Breast epithelium (tissue), 4 donors: ENCODE measurements at regions not wholly inside any gene's neighbourhood (a gene's known extent, or its start where the extent isn't known, plus 50 kb on each side); places are given as distances from the start of the nearest gene placed in this dataset.

Experiments used
- DNase-seq, 2 donors: peaks; one replicate each; pipeline ENCODE4 v3.0.0-alpha.2; 2019; ENCODE audit warnings: low spot score in 2 of 2
- H3K27ac ChIP-seq, 2 donors: fragments of 200-600 bp; sonication (generic) in 1 of 2; one replicate each; pipeline ENCODE4 v1.5.1; 2016 to 2019; ENCODE audit warnings: mild to moderate bottlenecking in 1 of 2
- H3K27me3 ChIP-seq, 2 donors: fragments of 200-600 bp; sonication (generic) in 1 of 2; one replicate each; pipeline versions ENCODE4 v1.5.1 to v1.6.0; 2017 to 2019; ENCODE audit warnings: control low read depth in 1 of 2, mild to moderate bottlenecking in 1 of 2
- H3K36me3 ChIP-seq: fragments of 200-600 bp; one replicate; pipeline ENCODE4 v1.5.1; 2019
- H3K4me1 ChIP-seq, 2 donors: fragments of 200-600 bp; sonication (generic); one replicate each; pipeline ENCODE4 v1.5.1; 2016 to 2019; ENCODE audit warnings: control low read depth in 1 of 2
- H3K4me3 ChIP-seq, 3 donors: fragments of 200-600 bp; sonication (generic); 1 replicate in 2 of 3; 2 replicates in 1 of 3; pipeline ENCODE4 v1.5.1; 2016 to 2019; ENCODE audit warnings: mild to moderate bottlenecking in 3 of 3, moderate library complexity in 2 of 3
- H3K9me3 ChIP-seq, 2 donors: fragments of 200-600 bp; sonication (generic) in 1 of 2; one replicate each; pipeline ENCODE4 v1.5.1; 2016 to 2019; ENCODE audit warnings: control low read depth in 1 of 2
- CTCF ChIP-seq, 3 donors: fragments of 450-650 bp; IDR thresholded peaks; one replicate each; pipeline ENCODE4 v1.5.1; 2016 to 2017; ENCODE audit warnings: antibody characterized with exemption in 3 of 3, mild to moderate bottlenecking in 3 of 3, moderate library complexity in 3 of 3
- POLR2A ChIP-seq: fragments of 450-650 bp; IDR thresholded peaks from one replicate; pipeline ENCODE4 v1.6.1; 2016; ENCODE audit warnings: antibody characterized with exemption, mild to moderate bottlenecking, moderate library complexity
- POLR2AphosphoS5 ChIP-seq, 3 donors: sonication (generic); formaldehyde crosslinking; IDR thresholded peaks; one replicate each; pipeline ENCODE4 v1.6.1; 2017; ENCODE audit warnings: antibody characterized with exemption in 3 of 3
- intact Hi-C: fragments of 100-400 bp; cut with DNase I; formaldehyde crosslinking; loops from one replicate; pipeline ENCODE4 v1.15.1; 2023; ENCODE audit warnings: low total_unique reads

GRCh38 chr3:102687851-102688555 lies 253.2 kb downstream of the ZPLD1 start:
- TF ChIP-seq POLR2AphosphoS5 (IDR thresholded peaks at IDR 0.05) (no peak), POLR2A (no peak), CTCF (IDR thresholded peaks at IDR 0.05) (no peak)
- H3K9me3 ChIP-seq = no peaks in the 10 kb centered on the region
- no peaks in the 10 kb centered on the region for H3K36me3 ChIP-seq
- H3K4me3 ChIP-seq = no peak overlapping the region
- intact Hi-C loops = no loop called here
- no peaks in the 10 kb centered on the region for H3K27me3 ChIP-seq
- DNase-seq = no peak
- no peak overlapping the region for H3K27ac ChIP-seq
- no peaks in the 10 kb centered on the region for H3K4me1 ChIP-seq

- intact Hi-C loops = no loop called here
- Histone ChIP-seq H3K4me3 (no peak overlapping the region), H3K27ac (no peak overlapping the region), H3K9me3 (no peaks in the 10 kb centered on the region), H3K36me3 (no peaks in the 10 kb centered on the region), H3K4me1 (no peaks in the 10 kb centered on the region), H3K27me3 (no peaks in the 10 kb centered on the region)
- no peak for TF ChIP-seq POLR2AphosphoS5 (IDR thresholded peaks at IDR 0.05)
- no peak for TF ChIP-seq POLR2A
- TF ChIP-seq CTCF (IDR thresholded peaks at IDR 0.05) = no peak
- DNase-seq = no peak
Measured at GRCh38 chr3:102688556-102688930, 253.7 kb downstream of the ZPLD1 start.

GRCh38 chr3:102691507-102691906 lies 256.7 kb downstream of the ZPLD1 start:
- Histone ChIP-seq H3K4me1 (no peaks in the 10 kb centered on the region), H3K27me3 (no peaks in the 10 kb centered on the region), H3K36me3 (no peaks in the 10 kb centered on the region), H3K4me3 (no peak overlapping the region), H3K27ac (no peak overlapping the region), H3K9me3 (no peaks in the 10 kb centered on the region)
- TF ChIP-seq POLR2AphosphoS5 (IDR thresholded peaks at IDR 0.05) (no peak), CTCF (IDR thresholded peaks at IDR 0.05) (no peak), POLR2A (no peak)
- intact Hi-C loops = no loop called here
- DNase-seq = no peak

- no peak for DNase-seq
- Histone ChIP-seq H3K9me3 (no peaks in the 10 kb centered on the region), H3K27me3 (no peaks in the 10 kb centered on the region), H3K4me1 (no peaks in the 10 kb centered on the region), H3K4me3 (no peak overlapping the region), H3K36me3 (no peaks in the 10 kb centered on the region), H3K27ac (no peak overlapping the region)
- TF ChIP-seq POLR2AphosphoS5 (IDR thresholded peaks at IDR 0.05) = no peak
- TF ChIP-seq POLR2A = no peak
- no peak for TF ChIP-seq CTCF (IDR thresholded peaks at IDR 0.05)
- intact Hi-C loops = no loop called here
Measured at GRCh38 chr3:102699104-102699818, 264.4 kb downstream of the ZPLD1 start.

- TF ChIP-seq POLR2AphosphoS5 (IDR thresholded peaks at IDR 0.05) (no peak), POLR2A (no peak), CTCF (IDR thresholded peaks at IDR 0.05) (no peak)
- intact Hi-C loops = no loop called here
- no peaks in the 10 kb centered on the region for H3K9me3 ChIP-seq
- H3K27ac ChIP-seq = no peak overlapping the region
- H3K4me1 ChIP-seq = no peaks in the 10 kb centered on the region
- H3K36me3 ChIP-seq = no peaks in the 10 kb centered on the region
- no peaks in the 10 kb centered on the region for H3K27me3 ChIP-seq
- no peak for DNase-seq
- H3K4me3 ChIP-seq = no peak overlapping the region
Measured at GRCh38 chr3:102699819-102700140, 265.0 kb downstream of the ZPLD1 start.
